ENCODE measurements at regions not wholly inside any gene's neighbourhood (a gene's known extent, or its start where the extent isn't known, plus 50 kb on each side); places are given as distances from the start of the nearest gene placed in this dataset.
A peak's percentile ranks its signal among the peaks of the same experiment; 100 is the strongest.
"Not testable (repeated sequence)": the region's sequence is repeated elsewhere in the genome, so short reads cannot be mapped to it uniquely, and the experiment has no call there.

GRCh38 chr20:10119336-10119735 lies 84.5 kb downstream of the ANKEF1 start:
- DNase-seq (ENCODE audit: low read depth in 2 of 2) = no peak
- TF ChIP-seq CTCF (IDR thresholded peaks at IDR 0.05; ENCODE audit: low read depth, low read length) = no peak

DNA sequence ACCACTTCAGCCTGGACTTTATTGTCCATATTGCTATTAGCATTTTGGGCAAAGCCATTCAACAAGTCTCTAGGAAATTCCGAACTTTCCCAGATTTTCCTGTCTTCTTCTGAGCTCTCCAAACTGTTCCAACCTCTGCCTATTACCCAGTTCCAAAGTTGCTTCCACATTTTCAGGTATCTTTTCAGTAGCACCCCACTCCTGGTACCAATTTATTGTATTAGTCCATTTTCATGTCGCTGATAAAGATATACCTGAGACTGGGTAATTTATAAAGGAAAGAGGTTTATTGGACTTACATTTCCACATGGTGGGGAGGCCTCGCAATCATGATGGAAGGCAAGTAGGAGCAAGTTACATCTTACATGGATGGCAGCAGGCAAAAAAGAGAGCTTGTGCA lies 90.1 kb downstream of the ANKEF1 start:
- not testable (repeated sequence) for DNase-seq (ENCODE audit: low read depth in 2 of 2)

More at GRCh38 chr20:10119336-10119735, 84.5 kb downstream of the ANKEF1 start:
- no peak overlapping the region for H3K4me3 ChIP-seq (replicated peaks in 1 of 2; ENCODE audit: low read depth in 2 of 2, low read length in 2 of 2)

DNA sequence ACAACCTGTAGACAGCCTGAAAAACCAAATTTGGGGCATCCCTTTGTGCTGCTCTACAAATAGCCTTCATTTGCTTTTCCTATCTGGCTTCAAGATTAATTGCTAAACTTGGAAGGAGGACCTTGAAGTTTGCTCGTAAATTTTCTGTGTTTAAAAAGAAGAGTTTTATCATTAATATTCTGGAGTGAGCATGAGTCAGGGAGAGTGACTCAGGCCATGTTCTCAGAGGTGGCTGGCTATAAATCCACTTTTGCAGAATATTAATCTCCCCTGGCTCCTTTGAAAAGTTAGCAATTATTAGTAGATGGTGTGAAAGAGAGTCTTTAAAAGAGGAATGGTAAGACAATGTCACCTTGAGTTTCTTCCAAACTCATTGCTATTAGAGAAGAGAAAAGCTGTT lies 91.0 kb downstream of the ANKEF1 start:
- TF ChIP-seq CTCF (IDR thresholded peaks at IDR 0.05; ENCODE audit: low read depth, low read length) = no peak
- peak in 1 of 2 donors; percentile 23 for DNase-seq (ENCODE audit: low read depth in 2 of 2)
- H3K4me3 ChIP-seq (replicated peaks in 1 of 2; ENCODE audit: low read depth in 2 of 2, low read length in 2 of 2) = no peak overlapping the region

More for the DNA sequence above, 90.1 kb downstream of the ANKEF1 start:
- not testable (repeated sequence) for H3K4me3 ChIP-seq (replicated peaks in 1 of 2; ENCODE audit: low read depth in 2 of 2, low read length in 2 of 2)

- no peak for DNase-seq (ENCODE audit: low read depth in 2 of 2)
- TF ChIP-seq CTCF (IDR thresholded peaks at IDR 0.05; ENCODE audit: low read depth, low read length) = no peak
- H3K4me3 ChIP-seq (replicated peaks in 1 of 2; ENCODE audit: low read depth in 2 of 2, low read length in 2 of 2) = no peak overlapping the region
These were observed 88.9 kb upstream of the SNAP25 start for GRCh38 chr20:10129749-10130148.

GRCh38 chr20:10131732-10132345 lies 86.8 kb upstream of the SNAP25 start:
- H3K4me3 ChIP-seq (replicated peaks in 1 of 2; ENCODE audit: low read depth in 2 of 2, low read length in 2 of 2) = no peak overlapping the region
- TF ChIP-seq CTCF (IDR thresholded peaks at IDR 0.05; ENCODE audit: low read depth, low read length) = no peak
- DNase-seq (ENCODE audit: low read depth in 2 of 2) = peak; percentile 40 to 70

DNA sequence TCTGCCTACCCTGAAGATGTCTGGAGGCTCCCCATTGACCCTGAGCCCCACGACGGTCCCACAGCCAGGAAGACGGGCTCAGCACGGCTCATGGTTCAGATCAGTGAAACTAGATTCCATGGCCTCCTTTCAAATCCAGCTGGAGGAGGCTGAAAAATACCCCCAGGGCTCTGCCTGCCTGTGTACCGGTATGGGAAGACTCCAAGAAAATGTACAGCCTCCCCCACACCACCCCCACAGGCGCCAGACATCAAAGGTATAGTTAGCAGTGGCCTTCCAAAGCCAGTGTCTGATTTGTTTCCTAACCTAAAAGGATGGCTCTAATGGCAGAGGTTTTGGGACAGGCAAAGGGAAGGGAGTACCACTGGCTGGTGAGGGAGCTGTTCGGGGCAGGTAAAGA lies 86.2 kb upstream of the SNAP25 start:
- DNase-seq (ENCODE audit: low read depth in 2 of 2) = no peak
- no peak for TF ChIP-seq CTCF (IDR thresholded peaks at IDR 0.05; ENCODE audit: low read depth, low read length)
- H3K4me3 ChIP-seq (replicated peaks in 1 of 2; ENCODE audit: low read depth in 2 of 2, low read length in 2 of 2) = no peak overlapping the region

GRCh38 chr20:10133532-10133931 lies 85.1 kb upstream of the SNAP25 start:
- no peak overlapping the region for H3K4me3 ChIP-seq (replicated peaks in 1 of 2; ENCODE audit: low read depth in 2 of 2, low read length in 2 of 2)
- no peak for DNase-seq (ENCODE audit: low read depth in 2 of 2)
- TF ChIP-seq CTCF (IDR thresholded peaks at IDR 0.05; ENCODE audit: low read depth, low read length) = no peak

Data from cardiac fibroblast (primary cell).